ENCODE measurements at regions not wholly inside any gene's neighbourhood (a gene's known extent, or its start where the extent isn't known, plus 50 kb on each side); places are given as distances from the start of the nearest gene placed in this dataset.

DNA sequence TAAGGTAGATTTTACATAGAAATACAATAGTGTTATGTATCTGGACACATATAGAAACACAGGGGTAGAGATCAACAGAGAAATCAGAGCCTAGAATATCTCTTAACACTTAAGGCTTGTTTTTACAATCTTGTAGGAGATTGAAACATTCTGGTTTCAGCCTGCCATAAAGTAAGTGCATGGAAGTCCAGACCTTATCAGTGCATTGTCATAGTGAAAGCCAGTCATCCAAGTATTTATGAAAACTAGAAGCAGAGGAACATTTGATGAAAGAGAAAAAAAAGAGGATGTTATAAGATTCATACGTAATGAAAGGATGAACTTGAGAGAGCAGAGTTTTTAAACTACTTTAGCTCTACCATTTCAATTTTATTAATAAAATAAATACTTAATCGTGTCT is 194.3 kb upstream of the TRPC7 start:
- DNase-seq (ENCODE audit: low spot score) (no peak), ATAC-seq (no peak)
- no peak overlapping the region for H3K4me3 ChIP-seq
- H3K27ac ChIP-seq (ENCODE audit: low read depth): peak overlapping the region; percentile 46; the same call in 1 of the 2 replicates
- H2AFZ ChIP-seq: no peak overlapping the region
- H3K27me3 ChIP-seq (ENCODE audit: insufficient read depth): no peaks in the 10 kb centered on the region
- no peak overlapping the region for H3K4me3 Mint-ChIP-seq
- H3K36me3 ChIP-seq (ENCODE audit: insufficient read depth): 0 out of 2 replicates have a peak, but pooled peaks cover 1% of the 10 kb centered on the region
- H3K4me1 ChIP-seq (ENCODE audit: insufficient read depth): peaks cover 19% of the 10 kb centered on the region
- no peaks in the 10 kb centered on the region; the same call in 1 of the 2 replicates for H3K9me2 ChIP-seq (ENCODE audit: insufficient read depth)
- H3K4me1 Mint-ChIP-seq: peaks cover 47% of the 10 kb centered on the region
- TF ChIP-seq, protein P1, sequence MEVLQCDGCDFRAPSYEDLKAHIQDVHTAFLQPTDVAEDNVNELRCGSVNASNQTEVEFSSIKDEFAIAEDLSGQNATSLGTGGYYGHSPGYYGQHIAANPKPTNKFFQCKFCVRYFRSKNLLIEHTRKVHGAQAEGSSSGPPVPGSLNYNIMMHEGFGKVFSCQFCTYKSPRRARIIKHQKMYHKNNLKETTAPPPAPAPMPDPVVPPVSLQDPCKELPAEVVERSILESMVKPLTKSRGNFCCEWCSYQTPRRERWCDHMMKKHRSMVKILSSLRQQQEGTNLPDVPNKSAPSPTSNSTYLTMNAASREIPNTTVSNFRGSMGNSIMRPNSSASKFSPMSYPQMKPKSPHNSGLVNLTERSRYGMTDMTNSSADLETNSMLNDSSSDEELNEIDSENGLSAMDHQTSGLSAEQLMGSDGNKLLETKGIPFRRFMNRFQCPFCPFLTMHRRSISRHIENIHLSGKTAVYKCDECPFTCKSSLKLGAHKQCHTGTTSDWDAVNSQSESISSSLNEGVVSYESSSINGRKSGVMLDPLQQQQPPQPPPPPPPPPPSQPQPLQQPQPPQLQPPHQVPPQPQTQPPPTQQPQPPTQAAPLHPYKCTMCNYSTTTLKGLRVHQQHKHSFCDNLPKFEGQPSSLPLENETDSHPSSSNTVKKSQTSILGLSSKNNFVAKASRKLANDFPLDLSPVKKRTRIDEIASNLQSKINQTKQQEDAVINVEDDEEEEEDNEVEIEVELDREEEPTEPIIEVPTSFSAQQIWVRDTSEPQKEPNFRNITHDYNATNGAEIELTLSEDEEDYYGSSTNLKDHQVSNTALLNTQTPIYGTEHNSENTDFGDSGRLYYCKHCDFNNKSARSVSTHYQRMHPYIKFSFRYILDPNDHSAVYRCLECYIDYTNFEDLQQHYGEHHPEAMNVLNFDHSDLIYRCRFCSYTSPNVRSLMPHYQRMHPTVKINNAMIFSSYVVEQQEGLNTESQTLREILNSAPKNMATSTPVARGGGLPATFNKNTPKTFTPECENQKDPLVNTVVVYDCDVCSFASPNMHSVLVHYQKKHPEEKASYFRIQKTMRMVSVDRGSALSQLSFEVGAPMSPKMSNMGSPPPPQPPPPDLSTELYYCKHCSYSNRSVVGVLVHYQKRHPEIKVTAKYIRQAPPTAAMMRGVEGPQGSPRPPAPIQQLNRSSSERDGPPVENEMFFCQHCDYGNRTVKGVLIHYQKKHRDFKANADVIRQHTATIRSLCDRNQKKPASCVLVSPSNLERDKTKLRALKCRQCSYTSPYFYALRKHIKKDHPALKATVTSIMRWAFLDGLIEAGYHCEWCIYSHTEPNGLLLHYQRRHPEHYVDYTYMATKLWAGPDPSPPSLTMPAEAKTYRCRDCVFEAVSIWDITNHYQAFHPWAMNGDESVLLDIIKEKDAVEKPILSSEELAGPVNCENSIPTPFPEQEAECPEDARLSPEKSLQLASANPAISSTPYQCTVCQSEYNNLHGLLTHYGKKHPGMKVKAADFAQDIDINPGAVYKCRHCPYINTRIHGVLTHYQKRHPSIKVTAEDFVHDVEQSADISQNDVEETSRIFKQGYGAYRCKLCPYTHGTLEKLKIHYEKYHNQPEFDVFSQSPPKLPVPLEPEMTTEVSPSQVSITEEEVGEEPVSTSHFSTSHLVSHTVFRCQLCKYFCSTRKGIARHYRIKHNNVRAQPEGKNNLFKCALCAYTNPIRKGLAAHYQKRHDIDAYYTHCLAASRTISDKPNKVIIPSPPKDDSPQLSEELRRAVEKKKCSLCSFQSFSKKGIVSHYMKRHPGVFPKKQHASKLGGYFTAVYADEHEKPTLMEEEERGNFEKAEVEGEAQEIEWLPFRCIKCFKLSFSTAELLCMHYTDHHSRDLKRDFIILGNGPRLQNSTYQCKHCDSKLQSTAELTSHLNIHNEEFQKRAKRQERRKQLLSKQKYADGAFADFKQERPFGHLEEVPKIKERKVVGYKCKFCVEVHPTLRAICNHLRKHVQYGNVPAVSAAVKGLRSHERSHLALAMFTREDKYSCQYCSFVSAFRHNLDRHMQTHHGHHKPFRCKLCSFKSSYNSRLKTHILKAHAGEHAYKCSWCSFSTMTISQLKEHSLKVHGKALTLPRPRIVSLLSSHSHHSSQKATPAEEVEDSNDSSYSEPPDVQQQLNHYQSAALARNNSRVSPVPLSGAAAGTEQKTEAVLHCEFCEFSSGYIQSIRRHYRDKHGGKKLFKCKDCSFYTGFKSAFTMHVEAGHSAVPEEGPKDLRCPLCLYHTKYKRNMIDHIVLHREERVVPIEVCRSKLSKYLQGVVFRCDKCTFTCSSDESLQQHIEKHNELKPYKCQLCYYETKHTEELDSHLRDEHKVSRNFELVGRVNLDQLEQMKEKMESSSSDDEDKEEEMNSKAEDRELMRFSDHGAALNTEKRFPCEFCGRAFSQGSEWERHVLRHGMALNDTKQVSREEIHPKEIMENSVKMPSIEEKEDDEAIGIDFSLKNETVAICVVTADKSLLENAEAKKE (CRISPR knock-in tag; IDR thresholded peaks at IDR 0.05): no peak
- TF ChIP-seq EZH2 (IDR thresholded peaks at IDR 0.05; ENCODE audit: low read depth, unreplicated experiment) (no peak), ZNF331 (CRISPR knock-in tag; IDR thresholded peaks at IDR 0.05; ENCODE audit: low read depth) (no peak), JUNB (IDR thresholded peaks at IDR 0.05; ENCODE audit: unreplicated experiment) (no peak), POLR2AphosphoS5 (IDR thresholded peaks at IDR 0.05; ENCODE audit: low read depth) (no peak), NANOG (IDR thresholded peaks at IDR 0.05; ENCODE audit: borderline replicate concordance) (no peak), EZH2phosphoT487 (IDR thresholded peaks at IDR 0.05; ENCODE audit: unreplicated experiment) (no peak), STAT1 (IDR thresholded peaks at IDR 0.05; ENCODE audit: unreplicated experiment) (no peak), CREB1 (CRISPR knock-in tag; IDR thresholded peaks at IDR 0.05; ENCODE audit: low read depth) (no peak), ZNF114 (CRISPR knock-in tag; IDR thresholded peaks at IDR 0.05) (no peak)
- TF ChIP-seq, protein P2, sequence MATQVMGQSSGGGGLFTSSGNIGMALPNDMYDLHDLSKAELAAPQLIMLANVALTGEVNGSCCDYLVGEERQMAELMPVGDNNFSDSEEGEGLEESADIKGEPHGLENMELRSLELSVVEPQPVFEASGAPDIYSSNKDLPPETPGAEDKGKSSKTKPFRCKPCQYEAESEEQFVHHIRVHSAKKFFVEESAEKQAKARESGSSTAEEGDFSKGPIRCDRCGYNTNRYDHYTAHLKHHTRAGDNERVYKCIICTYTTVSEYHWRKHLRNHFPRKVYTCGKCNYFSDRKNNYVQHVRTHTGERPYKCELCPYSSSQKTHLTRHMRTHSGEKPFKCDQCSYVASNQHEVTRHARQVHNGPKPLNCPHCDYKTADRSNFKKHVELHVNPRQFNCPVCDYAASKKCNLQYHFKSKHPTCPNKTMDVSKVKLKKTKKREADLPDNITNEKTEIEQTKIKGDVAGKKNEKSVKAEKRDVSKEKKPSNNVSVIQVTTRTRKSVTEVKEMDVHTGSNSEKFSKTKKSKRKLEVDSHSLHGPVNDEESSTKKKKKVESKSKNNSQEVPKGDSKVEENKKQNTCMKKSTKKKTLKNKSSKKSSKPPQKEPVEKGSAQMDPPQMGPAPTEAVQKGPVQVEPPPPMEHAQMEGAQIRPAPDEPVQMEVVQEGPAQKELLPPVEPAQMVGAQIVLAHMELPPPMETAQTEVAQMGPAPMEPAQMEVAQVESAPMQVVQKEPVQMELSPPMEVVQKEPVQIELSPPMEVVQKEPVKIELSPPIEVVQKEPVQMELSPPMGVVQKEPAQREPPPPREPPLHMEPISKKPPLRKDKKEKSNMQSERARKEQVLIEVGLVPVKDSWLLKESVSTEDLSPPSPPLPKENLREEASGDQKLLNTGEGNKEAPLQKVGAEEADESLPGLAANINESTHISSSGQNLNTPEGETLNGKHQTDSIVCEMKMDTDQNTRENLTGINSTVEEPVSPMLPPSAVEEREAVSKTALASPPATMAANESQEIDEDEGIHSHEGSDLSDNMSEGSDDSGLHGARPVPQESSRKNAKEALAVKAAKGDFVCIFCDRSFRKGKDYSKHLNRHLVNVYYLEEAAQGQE (IDR thresholded peaks at IDR 0.05; ENCODE audit: unreplicated experiment): no peak
- TF ChIP-seq, protein P3, sequence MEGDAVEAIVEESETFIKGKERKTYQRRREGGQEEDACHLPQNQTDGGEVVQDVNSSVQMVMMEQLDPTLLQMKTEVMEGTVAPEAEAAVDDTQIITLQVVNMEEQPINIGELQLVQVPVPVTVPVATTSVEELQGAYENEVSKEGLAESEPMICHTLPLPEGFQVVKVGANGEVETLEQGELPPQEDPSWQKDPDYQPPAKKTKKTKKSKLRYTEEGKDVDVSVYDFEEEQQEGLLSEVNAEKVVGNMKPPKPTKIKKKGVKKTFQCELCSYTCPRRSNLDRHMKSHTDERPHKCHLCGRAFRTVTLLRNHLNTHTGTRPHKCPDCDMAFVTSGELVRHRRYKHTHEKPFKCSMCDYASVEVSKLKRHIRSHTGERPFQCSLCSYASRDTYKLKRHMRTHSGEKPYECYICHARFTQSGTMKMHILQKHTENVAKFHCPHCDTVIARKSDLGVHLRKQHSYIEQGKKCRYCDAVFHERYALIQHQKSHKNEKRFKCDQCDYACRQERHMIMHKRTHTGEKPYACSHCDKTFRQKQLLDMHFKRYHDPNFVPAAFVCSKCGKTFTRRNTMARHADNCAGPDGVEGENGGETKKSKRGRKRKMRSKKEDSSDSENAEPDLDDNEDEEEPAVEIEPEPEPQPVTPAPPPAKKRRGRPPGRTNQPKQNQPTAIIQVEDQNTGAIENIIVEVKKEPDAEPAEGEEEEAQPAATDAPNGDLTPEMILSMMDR (conservative IDR thresholded peaks at IDR 0.05; ENCODE audit: low read depth in 2 of 2): no peak
- TF ChIP-seq, protein P4, sequence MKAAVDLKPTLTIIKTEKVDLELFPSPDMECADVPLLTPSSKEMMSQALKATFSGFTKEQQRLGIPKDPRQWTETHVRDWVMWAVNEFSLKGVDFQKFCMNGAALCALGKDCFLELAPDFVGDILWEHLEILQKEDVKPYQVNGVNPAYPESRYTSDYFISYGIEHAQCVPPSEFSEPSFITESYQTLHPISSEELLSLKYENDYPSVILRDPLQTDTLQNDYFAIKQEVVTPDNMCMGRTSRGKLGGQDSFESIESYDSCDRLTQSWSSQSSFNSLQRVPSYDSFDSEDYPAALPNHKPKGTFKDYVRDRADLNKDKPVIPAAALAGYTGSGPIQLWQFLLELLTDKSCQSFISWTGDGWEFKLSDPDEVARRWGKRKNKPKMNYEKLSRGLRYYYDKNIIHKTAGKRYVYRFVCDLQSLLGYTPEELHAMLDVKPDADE (IDR thresholded peaks at IDR 0.05): no peak
- no peak overlapping the region for H3K4me2 ChIP-seq
- H3K79me2 ChIP-seq (replicated peaks; ENCODE audit: insufficient read depth): no peaks in the 10 kb centered on the region
- H3F3A ChIP-seq (replicated peaks; ENCODE audit: low read depth): 0 out of 2 replicates have a peak, but pooled peaks cover 3% of the 10 kb centered on the region
- H3K36me3 Mint-ChIP-seq (ENCODE audit: low read depth): peaks cover 34% of the 10 kb centered on the region
- no peaks in the 10 kb centered on the region for H3K27me3 Mint-ChIP-seq (ENCODE audit: insufficient read depth, low read depth, poor library complexity)
- peaks cover 22% of the 10 kb centered on the region for H3K9me3 Mint-ChIP-seq
- H4K20me1 ChIP-seq (replicated peaks; ENCODE audit: insufficient read depth): no peaks in the 10 kb centered on the region
- H3K27ac Mint-ChIP-seq: no peak overlapping the region

Data from GM23338 (cell line).